ENCODE measurements at regions not wholly inside any gene's neighbourhood (a gene's known extent, or its start where the extent isn't known, plus 50 kb on each side); places are given as distances from the start of the nearest gene placed in this dataset.
A peak's percentile ranks its signal among the peaks of the same experiment; 100 is the strongest.
"Not testable (repeated sequence)": the region's sequence is repeated elsewhere in the genome, so short reads cannot be mapped to it uniquely, and the experiment has no call there.

- peak; percentile 17 for DNase-seq
These were observed 273.8 kb downstream of the C16orf95 start for GRCh38 chr16:87043231-87044031.

- no peak for DNase-seq
These were observed 273.2 kb downstream of the C16orf95 start for GRCh38 chr16:87044032-87044382.

DNA sequence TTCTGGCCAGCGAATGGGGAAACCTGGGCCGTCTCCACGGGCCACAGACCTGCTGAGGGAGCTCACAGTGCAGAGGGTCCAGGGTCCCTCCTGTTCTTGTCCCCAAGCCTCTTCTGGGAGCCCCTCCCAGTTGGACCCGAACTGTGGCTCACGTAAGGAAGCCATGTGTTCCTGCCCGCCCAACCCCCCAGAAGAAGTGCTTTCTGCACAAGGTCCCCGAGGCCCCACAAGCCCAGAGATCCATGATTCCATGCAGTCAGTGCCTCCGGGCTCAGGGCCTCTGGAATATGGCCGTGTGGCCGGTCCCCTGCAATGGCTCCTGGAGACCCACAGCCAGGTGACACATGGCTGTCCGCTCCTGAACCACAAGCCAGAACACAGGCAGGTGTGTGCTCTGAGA is 272.4 kb downstream of the C16orf95 start:
- DNase-seq: no peak

DNA sequence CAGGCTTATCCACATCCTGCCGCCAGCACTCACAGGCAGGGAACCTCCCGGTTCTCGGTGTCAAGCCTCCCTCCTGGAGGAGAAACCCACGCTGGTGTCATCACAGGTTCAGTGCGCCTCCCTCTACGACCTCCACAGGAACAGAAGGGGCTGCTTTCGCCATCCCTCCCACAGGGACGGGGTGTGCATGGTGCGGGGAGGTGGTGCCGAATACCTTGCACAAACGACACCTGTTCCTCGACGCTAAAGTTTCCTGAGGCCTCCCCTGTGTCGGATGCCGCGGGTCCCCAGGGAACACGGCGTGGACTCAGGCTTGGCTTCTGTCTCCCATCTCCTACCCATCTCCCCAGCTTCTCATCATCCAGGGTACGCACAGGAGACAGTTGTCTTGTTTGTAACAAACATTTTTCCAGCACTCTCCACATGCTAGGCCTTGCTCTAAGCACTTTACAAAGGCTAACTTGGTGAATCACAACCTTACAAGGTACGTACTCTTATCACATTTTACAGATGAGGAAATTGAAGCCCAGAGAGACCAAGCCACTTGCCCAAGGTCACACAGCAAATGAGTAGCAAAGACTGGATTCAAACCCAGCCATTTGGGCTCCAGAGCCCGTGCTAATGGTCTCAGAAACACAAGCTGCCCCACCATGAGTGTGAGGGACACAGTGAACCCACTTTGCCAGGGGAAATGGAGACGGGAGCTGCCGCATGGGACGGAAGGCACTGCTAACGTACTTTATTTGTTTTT is 271.6 kb downstream of the C16orf95 start:
- DNase-seq: no peak

DNA sequence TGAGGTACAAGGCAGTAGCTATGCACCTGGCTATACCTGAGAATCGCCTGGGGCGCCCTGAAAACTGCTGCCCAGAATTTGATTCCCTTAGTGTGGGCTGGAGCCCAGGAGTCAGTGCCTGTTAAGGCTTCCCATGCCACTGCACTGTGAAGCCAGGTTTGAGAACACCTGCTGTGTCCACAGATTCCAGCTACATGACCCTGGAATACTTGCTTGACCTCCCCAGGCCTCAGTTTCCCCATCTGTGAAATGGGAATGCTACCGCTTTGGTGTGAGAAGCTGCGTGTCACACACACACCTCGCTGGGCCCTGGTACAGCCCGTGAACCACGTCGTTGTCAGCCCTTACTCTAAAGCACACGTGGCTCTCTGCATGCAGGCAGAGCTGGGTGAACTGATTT is 271.0 kb downstream of the C16orf95 start:
- no peak for DNase-seq

- DNase-seq: peak; percentile 36
These were observed 269.8 kb downstream of the C16orf95 start for GRCh38 chr16:87047221-87048037.

DNA sequence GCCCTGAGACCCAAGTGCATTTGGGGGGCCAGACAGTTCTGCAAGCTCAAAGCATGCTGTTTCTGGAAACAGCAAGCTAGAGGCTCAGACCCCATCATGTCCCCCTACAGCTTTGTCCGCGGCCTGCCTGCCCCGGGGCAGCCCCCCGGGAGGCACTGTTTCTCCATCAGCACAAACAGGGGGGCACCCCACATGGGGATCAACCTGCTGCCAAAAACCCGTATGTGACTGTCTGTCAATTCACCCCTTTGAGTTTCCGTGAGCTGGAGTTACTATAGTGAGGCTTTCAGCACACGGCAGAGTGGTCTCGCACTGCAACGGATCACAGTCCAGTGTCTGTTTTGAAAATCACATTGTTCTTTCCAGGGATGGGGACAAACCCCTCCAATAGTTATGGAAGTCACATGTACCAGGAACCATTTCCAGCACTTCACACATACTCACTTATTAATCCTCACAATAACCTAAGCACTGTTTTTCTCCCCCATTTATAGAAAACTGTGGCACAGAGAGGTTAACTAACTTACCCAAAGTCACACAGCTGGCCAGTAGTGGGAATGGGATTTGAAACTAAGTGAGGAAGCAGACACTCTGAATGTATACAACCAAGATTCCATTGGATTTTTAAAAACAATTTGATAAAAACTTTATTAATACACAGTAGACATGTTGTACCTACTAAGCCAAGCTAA is 269.0 kb downstream of the C16orf95 start:
- DNase-seq: no peak

- no peak for DNase-seq
These were observed 268.5 kb downstream of the C16orf95 start for GRCh38 chr16:87048730-87049115.

- not testable (repeated sequence) for DNase-seq
These were observed 268.0 kb downstream of the C16orf95 start for GRCh38 chr16:87049216-87049615.

- no peak for DNase-seq
These were observed 267.1 kb downstream of the C16orf95 start for GRCh38 chr16:87050142-87050541.

DNA sequence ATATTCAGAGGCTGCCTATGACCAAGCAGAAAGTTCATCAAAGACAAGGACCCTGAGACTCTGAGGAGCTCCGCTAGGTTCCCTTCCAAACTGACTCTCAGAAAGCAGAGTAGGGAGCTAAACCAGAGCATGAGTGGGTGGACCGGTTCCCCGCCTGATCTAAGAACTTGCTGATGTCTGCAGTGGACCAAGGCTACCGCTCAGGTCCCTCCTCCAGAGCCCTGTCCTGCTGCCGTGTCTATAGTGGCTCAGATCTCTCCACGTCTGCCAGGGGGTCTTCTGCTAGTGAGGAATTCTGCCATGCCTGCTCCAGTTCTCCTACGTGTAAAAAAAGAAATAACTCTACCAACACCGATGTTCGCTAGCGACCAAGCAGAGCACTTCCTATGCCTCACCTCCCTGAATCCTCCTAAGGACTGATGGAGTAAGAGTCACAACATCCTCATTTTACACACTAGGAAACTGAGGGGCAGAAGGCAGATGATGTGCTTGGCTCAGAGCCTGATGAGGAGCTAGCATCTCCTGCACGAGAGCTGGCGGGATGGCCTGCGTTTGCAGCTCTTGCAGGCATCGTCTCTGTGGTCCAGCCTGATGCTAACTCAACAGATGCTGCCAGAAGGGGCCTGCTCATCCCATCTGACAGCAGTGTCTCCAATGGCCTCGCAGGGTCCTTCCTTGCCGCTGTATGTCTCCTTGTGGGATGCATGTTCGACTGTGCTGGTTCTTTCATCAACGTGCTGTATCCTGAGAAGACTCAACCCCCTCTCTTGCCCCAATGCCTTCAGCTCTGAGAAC is 265.5 kb downstream of the C16orf95 start:
- peak; percentile 50 for DNase-seq

DNA sequence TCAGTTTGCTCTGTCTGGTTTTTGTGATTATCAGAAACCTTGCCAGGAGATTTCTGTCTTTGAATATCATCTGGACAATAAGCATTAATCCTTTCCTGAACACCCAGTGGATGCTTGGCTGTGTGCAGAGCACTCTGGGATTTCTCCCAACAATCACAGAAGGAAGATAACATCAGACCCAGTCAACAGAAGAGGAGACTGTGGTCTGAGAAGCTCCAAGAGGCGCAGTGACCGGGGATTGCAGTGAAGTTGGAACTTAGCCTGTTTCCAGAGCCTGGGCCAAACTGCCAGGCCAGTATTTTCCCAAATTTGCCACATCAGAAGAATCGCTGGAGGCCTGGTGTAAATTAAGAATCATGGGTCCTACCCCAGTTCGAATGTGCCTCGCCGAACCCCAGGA is 264.7 kb downstream of the C16orf95 start:
- no peak for DNase-seq

GRCh38 chr16:87053016-87053982 is 263.9 kb downstream of the C16orf95 start:
- no peak for DNase-seq

DNA sequence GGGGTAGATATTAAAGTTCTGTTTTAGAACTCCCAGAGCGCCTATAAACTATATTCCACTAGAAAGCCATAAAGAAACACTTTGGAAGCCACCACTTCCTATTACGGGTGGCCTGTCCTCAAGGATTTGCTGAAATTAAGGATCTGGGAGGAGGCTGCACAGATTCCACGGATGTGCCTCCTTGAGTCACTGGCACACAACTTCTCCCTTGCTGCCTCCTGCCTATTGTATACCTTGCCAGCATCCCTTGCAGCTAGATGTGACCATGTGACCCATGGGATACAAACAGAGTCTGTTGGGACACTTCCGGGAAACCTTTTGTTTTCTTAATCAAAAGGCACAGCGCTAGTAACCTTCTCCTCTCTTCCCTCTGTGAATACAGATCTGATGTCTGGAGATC is 263.0 kb downstream of the C16orf95 start:
- DNase-seq: no peak

- DNase-seq: no peak
These were observed 262.3 kb downstream of the C16orf95 start for GRCh38 chr16:87054856-87055255.

DNA sequence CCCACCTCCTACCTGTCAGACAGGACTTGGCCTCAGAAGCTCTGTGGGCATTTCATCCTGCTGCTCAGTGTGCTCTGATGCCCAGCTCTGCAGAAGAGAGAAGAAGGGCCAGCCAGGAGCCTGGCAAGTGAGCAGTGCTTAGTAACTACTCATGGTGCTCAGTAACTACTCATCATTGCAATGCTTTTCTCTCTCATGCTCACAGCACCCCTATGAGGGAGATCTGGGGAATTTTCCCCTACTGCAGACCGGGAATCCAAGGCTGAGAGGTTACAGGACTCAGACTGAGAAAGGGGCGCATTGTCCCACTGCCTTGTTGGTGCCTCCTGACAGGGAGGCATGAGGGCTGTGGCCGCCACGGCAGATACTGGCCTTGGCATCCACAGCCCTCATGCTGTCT is 261.1 kb downstream of the C16orf95 start:
- DNase-seq: no peak

DNA sequence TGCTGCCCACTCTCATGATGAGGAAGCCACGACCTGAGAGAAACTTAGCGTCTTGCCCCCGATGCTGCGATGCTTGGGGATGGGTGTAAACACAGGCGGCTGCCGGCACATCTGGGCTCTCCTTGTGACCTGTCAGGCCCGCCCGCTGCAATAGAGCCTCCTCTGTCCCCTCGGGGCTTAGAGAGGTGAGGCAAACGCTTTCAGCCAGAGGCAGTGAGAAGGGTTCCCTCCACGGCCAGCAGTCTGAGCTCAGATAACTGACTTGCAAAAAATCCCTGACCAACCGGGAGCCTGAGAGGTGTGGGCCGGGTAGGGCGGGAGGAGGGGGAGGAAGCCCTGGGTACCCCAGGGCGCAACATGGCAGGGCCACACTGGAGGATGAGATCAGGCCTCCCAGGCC is 260.6 kb downstream of the C16orf95 start:
- no peak for DNase-seq

- DNase-seq: no peak
These were observed 259.8 kb downstream of the C16orf95 start for GRCh38 chr16:87057211-87057881.

- no peak for DNase-seq
These were observed 259.1 kb downstream of the C16orf95 start for GRCh38 chr16:87057951-87058560.

DNA sequence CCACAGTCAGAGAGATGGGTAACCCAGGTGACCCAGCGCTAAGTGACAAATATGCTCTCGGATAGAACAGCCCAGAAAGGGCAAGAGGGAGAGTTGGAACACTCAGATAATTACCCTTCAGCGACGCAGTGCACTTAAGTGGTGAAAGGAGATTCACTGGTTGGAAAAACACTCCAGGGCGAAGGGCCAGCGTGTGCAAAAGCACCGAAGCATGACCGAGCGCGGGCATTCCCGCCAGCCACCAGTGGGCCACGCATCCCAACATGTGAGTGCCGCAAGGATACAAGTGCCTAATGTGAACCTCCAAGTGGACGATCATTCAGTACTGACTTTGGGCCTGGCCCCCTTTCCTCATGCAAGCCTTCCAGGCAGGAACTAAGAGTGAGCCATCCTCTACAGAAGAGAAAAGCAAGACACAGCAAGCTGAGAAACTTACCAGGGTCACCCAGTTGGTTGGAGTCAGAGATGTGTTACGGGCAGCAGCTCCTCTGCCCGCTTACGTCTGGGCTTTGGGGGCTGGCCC is 258.4 kb downstream of the C16orf95 start:
- DNase-seq: no peak
